Stimulated activated naive CD8-positive, alpha-beta T cell treated with anti-CD3 and anti-CD28 coated beads, Interleukin-15, amount 100 ng/mL, for 72 hours (primary cell): ENCODE measurements at regions not wholly inside any gene's neighbourhood (a gene's known extent, or its start where the extent isn't known, plus 50 kb on each side); places are given as distances from the start of the nearest gene placed in this dataset.
"Not testable (repeated sequence)": the region's sequence is repeated elsewhere in the genome, so short reads cannot be mapped to it uniquely, and the experiment has no call there.

Experiments used
- ATAC-seq: fragments of 150-1000 bp; cut with Tn5 transposase; 2 replicates; pipeline ENCODE4 v1.10.0; 2021; ENCODE audit warnings: mild to moderate bottlenecking, moderate library complexity
- DNase-seq, 2 donors: peaks; one replicate each; pipeline ENCODE4 v3.0.0; 2021 to 2022
- H3K27ac Mint-ChIP-seq, 2 donors: one replicate each; pipeline ENCODE4 v1.8.0; 2022; ENCODE audit warnings: mild to moderate bottlenecking in 2 of 2, mixed read lengths in 2 of 2, moderate library complexity in 2 of 2
- H3K27me3 Mint-ChIP-seq: one replicate; pipeline ENCODE4 v1.8.0; 2022; ENCODE audit warnings: mixed read lengths
- H3K4me1 Mint-ChIP-seq: one replicate; pipeline ENCODE4 v1.8.0; 2022; ENCODE audit warnings: mild to moderate bottlenecking, mixed read lengths
- H3K4me3 Mint-ChIP-seq, 2 donors: one replicate each; pipeline ENCODE4 v1.8.0; 2022; ENCODE audit warnings: mild to moderate bottlenecking in 2 of 2, mixed read lengths in 2 of 2, moderate library complexity in 1 of 2
- H3K9me3 Mint-ChIP-seq, 2 donors: one replicate each; pipeline ENCODE4 v1.8.0; 2022; ENCODE audit warnings: mixed read lengths in 2 of 2

- ATAC-seq (no peak), DNase-seq (no peak)
- Mint-ChIP-seq H3K4me1 (no peaks in the 10 kb centered on the region), H3K4me3 (no peak overlapping the region), H3K27me3 (no peaks in the 10 kb centered on the region), H3K9me3 (peaks cover 4 to 17% of the 10 kb centered on the region in 2 donors), H3K27ac (no peak overlapping the region)
Observed at GRCh38 chr3:95797081-95797480, 1017.3 kb upstream of the EPHA6 start.

GRCh38 chr3:95798628-95799027 is 1015.8 kb upstream of the EPHA6 start:
- no peak for ATAC-seq

GRCh38 chr3:95810462-95810861 is 1003.9 kb upstream of the EPHA6 start:
- no peaks in the 10 kb centered on the region for H3K27me3 Mint-ChIP-seq
- peaks cover 7 to 14% of the 10 kb centered on the region in 2 donors for H3K9me3 Mint-ChIP-seq
- no peak for DNase-seq
- no peak for ATAC-seq
- no peak overlapping the region for H3K27ac Mint-ChIP-seq
- no peaks in the 10 kb centered on the region for H3K4me1 Mint-ChIP-seq
- H3K4me3 Mint-ChIP-seq = no peak overlapping the region

More at GRCh38 chr3:95798628-95799027, 1015.8 kb upstream of the EPHA6 start:
- no peak for DNase-seq
- no peaks in the 10 kb centered on the region for H3K27me3 Mint-ChIP-seq
- no peak overlapping the region for H3K27ac Mint-ChIP-seq
- H3K4me3 Mint-ChIP-seq = no peak overlapping the region
- H3K4me1 Mint-ChIP-seq = no peaks in the 10 kb centered on the region
- peaks cover 4 to 17% of the 10 kb centered on the region in 2 donors for H3K9me3 Mint-ChIP-seq

GRCh38 chr3:95813244-95813643 is 1001.1 kb upstream of the EPHA6 start:
- Mint-ChIP-seq H3K27me3 (no peaks in the 10 kb centered on the region), H3K9me3 (peaks cover 0 to 8% of the 10 kb centered on the region in 2 donors), H3K4me1 (no peaks in the 10 kb centered on the region), H3K4me3 (no peak overlapping the region), H3K27ac (no peak overlapping the region)
- ATAC-seq (no peak), DNase-seq (no peak)

- H3K4me3 Mint-ChIP-seq = no peak overlapping the region
- H3K27me3 Mint-ChIP-seq = no peaks in the 10 kb centered on the region
- H3K4me1 Mint-ChIP-seq = no peaks in the 10 kb centered on the region
- DNase-seq (no peak), ATAC-seq (no peak)
- H3K27ac Mint-ChIP-seq = no peak overlapping the region
- no peaks in the 10 kb centered on the region for H3K9me3 Mint-ChIP-seq
Observed at GRCh38 chr3:95815828-95816227, 998.6 kb upstream of the EPHA6 start.

- Mint-ChIP-seq H3K4me3 (no peak overlapping the region), H3K9me3 (peaks cover 0 to 8% of the 10 kb centered on the region in 2 donors), H3K27me3 (no peaks in the 10 kb centered on the region), H3K4me1 (no peaks in the 10 kb centered on the region), H3K27ac (no peak overlapping the region)
- DNase-seq = no peak
- ATAC-seq = no peak
Observed at GRCh38 chr3:95826419-95826818, 988.0 kb upstream of the EPHA6 start.

- Mint-ChIP-seq H3K27me3 (no peaks in the 10 kb centered on the region), H3K9me3 (peaks cover 6 to 31% of the 10 kb centered on the region in 2 donors), H3K27ac (no peak overlapping the region), H3K4me1 (no peaks in the 10 kb centered on the region), H3K4me3 (no peak overlapping the region)
- DNase-seq (no peak), ATAC-seq (no peak)
Observed at GRCh38 chr3:95832146-95832545, 982.2 kb upstream of the EPHA6 start.

GRCh38 chr3:95860628-95861027 is 953.8 kb upstream of the EPHA6 start:
- H3K4me1 Mint-ChIP-seq, H3K27ac Mint-ChIP-seq, ATAC-seq, H3K4me3 Mint-ChIP-seq, H3K27me3 Mint-ChIP-seq, DNase-seq: not testable (repeated sequence)
- peaks cover 12 to 19% of the 10 kb centered on the region in 2 donors for H3K9me3 Mint-ChIP-seq

- Mint-ChIP-seq H3K27ac (no peak overlapping the region), H3K4me1 (no peaks in the 10 kb centered on the region), H3K27me3 (no peaks in the 10 kb centered on the region), H3K9me3 (peaks cover 0 to 5% of the 10 kb centered on the region in 2 donors), H3K4me3 (no peak overlapping the region)
- no peak for ATAC-seq
- no peak for DNase-seq
Observed at GRCh38 chr3:95883801-95884200, 930.6 kb upstream of the EPHA6 start.

GRCh38 chr3:95886616-95887015 is 927.8 kb upstream of the EPHA6 start:
- H3K27ac Mint-ChIP-seq = no peak overlapping the region
- no peaks in the 10 kb centered on the region for H3K27me3 Mint-ChIP-seq
- no peak overlapping the region for H3K4me3 Mint-ChIP-seq
- H3K9me3 Mint-ChIP-seq = peaks cover 0 to 5% of the 10 kb centered on the region in 2 donors
- DNase-seq = no peak
- no peaks in the 10 kb centered on the region for H3K4me1 Mint-ChIP-seq
- no peak for ATAC-seq

GRCh38 chr3:95887114-95887513 is 927.3 kb upstream of the EPHA6 start:
- no peak for ATAC-seq
- H3K4me3 Mint-ChIP-seq = no peak overlapping the region
- no peak for DNase-seq
- H3K27ac Mint-ChIP-seq = no peak overlapping the region
- peaks cover 0 to 5% of the 10 kb centered on the region in 2 donors for H3K9me3 Mint-ChIP-seq
- no peaks in the 10 kb centered on the region for H3K4me1 Mint-ChIP-seq
- no peaks in the 10 kb centered on the region for H3K27me3 Mint-ChIP-seq

- no peak for DNase-seq
- Mint-ChIP-seq H3K27ac (no peak overlapping the region), H3K4me1 (no peaks in the 10 kb centered on the region), H3K9me3 (peaks cover 6 to 13% of the 10 kb centered on the region in 2 donors), H3K27me3 (no peaks in the 10 kb centered on the region), H3K4me3 (no peak overlapping the region)
- ATAC-seq = no peak
Observed at GRCh38 chr3:95894820-95895219, 919.6 kb upstream of the EPHA6 start.

- H3K4me3 Mint-ChIP-seq = no peak overlapping the region
- ATAC-seq (no peak), DNase-seq (no peak)
- H3K27ac Mint-ChIP-seq = no peak overlapping the region
- H3K4me1 Mint-ChIP-seq = no peaks in the 10 kb centered on the region
- peaks cover 0 to 9% of the 10 kb centered on the region in 2 donors for H3K9me3 Mint-ChIP-seq
- H3K27me3 Mint-ChIP-seq = no peaks in the 10 kb centered on the region
Observed at GRCh38 chr3:95899494-95899893, 914.9 kb upstream of the EPHA6 start.

GRCh38 chr3:95899911-95900310 is 914.5 kb upstream of the EPHA6 start:
- DNase-seq (no peak), ATAC-seq (no peak)
- Mint-ChIP-seq H3K27me3 (no peaks in the 10 kb centered on the region), H3K4me1 (no peaks in the 10 kb centered on the region), H3K9me3 (peaks cover 0 to 9% of the 10 kb centered on the region in 2 donors), H3K27ac (no peak overlapping the region), H3K4me3 (no peak overlapping the region)

GRCh38 chr3:95901948-95902347 is 912.4 kb upstream of the EPHA6 start:
- Mint-ChIP-seq H3K4me3 (no peak overlapping the region), H3K27me3 (no peaks in the 10 kb centered on the region), H3K9me3 (peaks cover 0 to 9% of the 10 kb centered on the region in 2 donors), H3K27ac (no peak overlapping the region), H3K4me1 (no peaks in the 10 kb centered on the region)
- no peak for DNase-seq
- no peak for ATAC-seq

- Mint-ChIP-seq H3K27ac (no peak overlapping the region), H3K27me3 (no peaks in the 10 kb centered on the region), H3K9me3 (no peaks in the 10 kb centered on the region), H3K4me3 (no peak overlapping the region), H3K4me1 (no peaks in the 10 kb centered on the region)
- ATAC-seq (no peak), DNase-seq (no peak)
Observed at GRCh38 chr3:95905182-95905581, 909.2 kb upstream of the EPHA6 start.

- Mint-ChIP-seq H3K9me3 (peaks cover 3 to 7% of the 10 kb centered on the region in 2 donors), H3K4me3 (no peak overlapping the region), H3K4me1 (no peaks in the 10 kb centered on the region), H3K27ac (no peak overlapping the region), H3K27me3 (no peaks in the 10 kb centered on the region)
- no peak for ATAC-seq
- no peak for DNase-seq
Observed at GRCh38 chr3:95911767-95912166, 902.6 kb upstream of the EPHA6 start.
